BJ (cell line): ENCODE measurements at regions not wholly inside any gene's neighbourhood (a gene's known extent, or its start where the extent isn't known, plus 50 kb on each side); places are given as distances from the start of the nearest gene placed in this dataset.

Experiments used
- CTCF ChIA-PET: fragments of 350-600 bp; formaldehyde crosslinking; extraction: SDS; loops from one replicate; lab custom pipeline; 2021; ENCODE audit warnings: antibody characterized with exemption, inconsistent platforms; lab: Yijun Ruan, JAX
- POLR2A ChIA-PET: fragments of 300-600 bp; sonication (Branson Sonifier 250); formaldehyde crosslinking; extraction: SDS; loops from one replicate; lab custom pipeline; 2021; ENCODE audit warnings: antibody characterized with exemption; lab: Charles Lee
- DNase-seq: peaks from one replicate; pipeline ENCODE4 v3.0.0-alpha.2; 2011; ENCODE audit warnings: low read depth
- H3K27me3 ChIP-seq: 2 replicates; pipeline ENCODE4 v1.6.0; 2011; ENCODE audit warnings: low read length; ENCODE audit not compliant: control insufficient read depth, insufficient read depth
- H3K36me3 ChIP-seq: 2 replicates; pipeline ENCODE4 v1.5.1; 2011; ENCODE audit warnings: low read length; ENCODE audit not compliant: control insufficient read depth, insufficient read depth
- H3K4me3 ChIP-seq: 2 replicates; pipeline ENCODE4 v1.5.1; 2011; ENCODE audit warnings: low read depth, mild to moderate bottlenecking, control low read depth, low read length
- CTCF ChIP-seq: IDR thresholded peaks from 2 replicates; pipeline ENCODE4 v1.5.1; 2011; ENCODE audit warnings: low read depth, mild to moderate bottlenecking, control low read depth, inconsistent platforms, low read length, moderate library complexity; ENCODE audit not compliant: insufficient read depth

DNA sequence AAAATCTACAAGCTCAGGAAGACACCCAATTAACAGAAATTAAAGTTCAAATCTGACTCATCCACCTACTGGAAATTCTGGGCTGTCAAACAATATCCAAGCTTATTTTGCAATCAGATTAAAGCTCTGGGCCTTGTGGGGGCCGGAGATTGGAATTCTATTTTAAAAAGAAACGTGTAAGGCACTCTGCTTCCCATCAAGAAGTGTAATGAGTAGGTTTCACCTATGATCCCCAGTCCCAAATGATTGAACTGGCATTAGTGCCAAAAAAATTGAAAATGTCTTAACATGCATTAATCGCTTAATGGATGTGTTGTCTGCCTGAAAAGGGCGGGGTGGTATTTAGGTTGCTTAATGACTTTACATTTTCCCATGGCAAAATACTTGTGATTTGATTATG, 542.4 kb upstream of the BTBD3 start:
- no peak overlapping the region for H3K4me3 ChIP-seq
- POLR2A ChIA-PET, result interaction anchor here (0.6 kb wide), 1 partner anchor 864 kb away, joined by 3 read pairs; no protein-coding TSS in a partner anchor
- no peak for DNase-seq
- TF ChIP-seq CTCF, result no peak
- peaks cover 3% of the 10 kb centered on the region; the same call in 1 of the 2 replicates for H3K27me3 ChIP-seq
- H3K36me3 ChIP-seq, result no peaks in the 10 kb centered on the region
- CTCF ChIA-PET, result interaction anchor here (0.7 kb wide), 1 partner anchor 1891 kb away, joined by 3 read pairs; no protein-coding TSS in a partner anchor

- DNase-seq, result no peak
- no peak for TF ChIP-seq CTCF
- Histone ChIP-seq H3K27me3 (peaks cover 2% of the 10 kb centered on the region; the same call in 1 of the 2 replicates), H3K4me3 (no peak overlapping the region), H3K36me3 (no peaks in the 10 kb centered on the region)
- ChIA-PET CTCF (no interaction called here), POLR2A (no interaction called here)
Observed at GRCh38 chr20:11375966-11376365, 541.7 kb upstream of the BTBD3 start.

GRCh38 chr20:11376420-11376819, 541.3 kb upstream of the BTBD3 start:
- Histone ChIP-seq H3K27me3 (no peaks in the 10 kb centered on the region), H3K36me3 (no peaks in the 10 kb centered on the region), H3K4me3 (no peak overlapping the region)
- no peak for TF ChIP-seq CTCF
- ChIA-PET POLR2A (no interaction called here), CTCF (no interaction called here)
- DNase-seq, result no peak

- TF ChIP-seq CTCF, result no peak
- H3K36me3 ChIP-seq, result no peaks in the 10 kb centered on the region
- ChIA-PET CTCF (interaction anchor here (1.1 kb wide), 1 partner anchor 10 kb away, joined by 3 read pairs; no protein-coding TSS in a partner anchor), POLR2A (no interaction called here)
- no peak overlapping the region for H3K4me3 ChIP-seq
- H3K27me3 ChIP-seq, result no peaks in the 10 kb centered on the region
- DNase-seq, result no peak
Observed at GRCh38 chr20:11376998-11377397, 540.7 kb upstream of the BTBD3 start.

GRCh38 chr20:11377761-11378160, 539.9 kb upstream of the BTBD3 start:
- Histone ChIP-seq H3K36me3 (no peaks in the 10 kb centered on the region), H3K4me3 (no peak overlapping the region), H3K27me3 (no peaks in the 10 kb centered on the region)
- no peak for TF ChIP-seq CTCF
- no peak for DNase-seq
- ChIA-PET POLR2A (no interaction called here), CTCF (interaction anchor here (1.1 kb wide), 1 partner anchor 9 kb away, joined by 3 read pairs; no protein-coding TSS in a partner anchor)
